ENCODE measurements at regions not wholly inside any gene's neighbourhood (a gene's known extent, or its start where the extent isn't known, plus 50 kb on each side); places are given as distances from the start of the nearest gene placed in this dataset.

DNA sequence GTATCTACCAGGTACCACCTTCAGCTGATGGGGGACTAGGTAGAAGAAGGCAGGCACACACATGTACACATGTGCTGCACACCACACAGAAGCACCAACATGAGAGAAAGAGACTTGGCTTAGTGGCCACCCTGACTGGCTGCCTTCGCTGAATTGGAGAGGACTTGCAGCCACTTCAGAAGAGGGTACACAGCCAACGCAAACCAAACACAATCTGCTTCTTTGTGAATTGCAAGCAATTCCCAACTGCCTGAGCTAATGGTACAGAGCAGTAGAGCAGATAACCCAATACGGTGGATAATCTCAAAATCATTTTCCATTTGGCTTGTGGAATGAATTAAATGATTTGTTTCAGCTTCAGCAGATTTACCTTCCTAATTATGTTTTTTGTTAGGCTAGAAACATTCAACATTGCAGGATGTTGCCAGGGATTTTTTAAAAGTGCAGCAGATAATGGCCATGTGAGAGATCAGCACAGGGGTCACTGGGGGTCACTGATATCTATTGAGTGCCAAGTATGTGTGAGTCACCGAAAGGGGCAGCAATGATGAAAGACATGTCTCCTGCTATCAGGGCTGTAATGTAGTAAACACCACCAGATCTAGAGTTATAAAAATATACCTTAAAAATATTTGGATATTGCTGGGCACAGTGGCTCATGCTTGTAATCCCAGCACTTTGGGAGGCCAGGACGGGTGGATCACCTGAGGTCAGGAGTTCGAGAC, 652.6 kb downstream of the BCL11A start:
- no peak for DNase-seq

- DNase-seq: no peak
Observed at GRCh38 chr2:59899692-59900091, 653.8 kb downstream of the BCL11A start.

DNA sequence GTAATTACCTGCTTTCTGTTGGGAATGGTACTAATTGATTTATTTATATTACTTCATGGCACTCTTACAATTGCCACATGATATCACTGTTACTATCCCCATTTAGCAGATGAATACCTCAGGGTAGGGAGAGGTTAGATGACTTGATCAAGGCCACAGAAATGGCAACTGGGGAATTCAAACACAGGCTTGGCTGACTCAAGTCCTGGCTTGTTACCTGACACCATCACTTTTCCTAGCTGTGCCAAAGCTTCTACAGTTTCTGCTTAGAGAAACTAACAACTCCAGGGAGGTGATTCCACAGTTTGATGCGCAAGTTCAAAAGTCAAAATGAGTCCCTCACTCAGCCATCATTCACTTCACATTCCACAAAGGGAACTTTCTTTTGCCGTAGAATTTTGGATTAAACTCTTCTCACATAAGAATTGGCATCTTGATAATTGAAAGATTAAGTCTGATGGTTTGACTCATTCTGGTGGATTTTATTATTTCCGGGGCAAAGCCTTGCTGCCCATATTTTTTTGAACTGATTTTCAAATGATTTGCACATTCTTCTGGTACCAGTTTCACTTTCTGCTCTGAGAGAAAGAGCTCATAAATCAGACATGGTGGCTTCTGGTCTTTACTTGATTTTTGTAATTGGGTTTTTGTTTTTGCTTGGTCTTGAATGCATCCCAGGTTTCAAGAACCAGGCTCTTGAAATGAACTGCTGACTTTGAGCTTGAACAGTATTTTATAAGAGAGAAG, 656.8 kb downstream of the BCL11A start:
- DNase-seq: no peak

DNA sequence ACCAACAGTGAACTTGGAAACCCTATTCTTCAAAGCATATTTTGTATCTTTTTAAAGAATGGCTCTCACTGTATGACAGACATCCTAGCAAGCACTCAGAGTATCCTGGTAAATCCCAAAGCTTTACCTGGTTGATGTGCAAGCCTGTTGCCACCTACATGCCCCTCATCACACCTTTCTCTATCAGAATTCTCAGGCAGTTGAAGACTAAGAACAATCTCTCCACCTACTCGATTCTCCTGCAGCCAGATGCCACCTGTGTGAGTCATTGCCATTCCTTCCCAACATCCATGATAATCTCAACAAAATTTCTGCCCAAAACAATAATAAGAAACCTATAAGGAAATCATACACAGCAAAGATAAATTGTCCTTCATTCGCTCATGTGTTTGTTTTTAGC, 659.8 kb downstream of the BCL11A start:
- no peak for DNase-seq

- no peak for DNase-seq
Observed at GRCh38 chr2:59892398-59892797, 661.1 kb downstream of the BCL11A start.

GRCh38 chr2:59889305-59889704, 664.1 kb downstream of the BCL11A start:
- no peak for DNase-seq

DNA sequence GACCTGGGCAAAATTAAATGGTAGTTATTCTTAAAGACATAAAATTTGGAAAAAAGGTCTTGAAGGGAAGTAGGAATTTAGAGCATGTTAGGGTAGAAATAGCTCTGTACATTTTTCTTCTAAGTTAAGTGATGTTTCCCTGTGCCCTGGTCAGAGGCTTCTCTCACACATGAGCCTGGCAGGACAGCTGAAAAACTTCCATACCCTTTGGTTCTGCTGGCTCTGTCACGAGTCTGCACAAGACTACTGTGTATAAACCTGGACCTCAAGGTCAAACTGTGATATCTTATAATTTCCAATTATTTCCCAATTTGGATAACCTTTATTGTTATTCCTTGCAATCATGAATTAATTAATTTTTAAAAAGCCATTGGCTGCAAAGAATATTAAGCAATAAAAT, 664.7 kb downstream of the BCL11A start:
- DNase-seq: no peak

DNA sequence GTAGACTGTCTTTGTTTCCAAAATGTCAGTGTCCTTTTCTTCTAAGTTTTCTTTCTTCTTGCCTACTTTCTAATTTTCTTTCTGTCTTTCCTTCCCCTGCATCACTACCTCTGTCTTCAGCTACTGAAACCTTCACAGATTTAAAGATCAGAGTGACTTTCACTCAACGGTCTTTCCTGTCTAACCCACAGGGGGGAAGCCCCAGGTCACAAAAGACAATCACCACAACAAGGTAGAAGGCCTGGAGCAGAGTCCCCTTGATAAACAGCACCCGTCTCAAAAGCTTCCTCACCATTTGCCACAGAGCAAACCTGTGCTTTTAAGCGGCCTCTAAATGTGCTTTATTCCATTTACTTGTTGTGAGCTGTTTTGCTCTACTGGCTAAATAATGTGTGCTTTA, 665.4 kb downstream of the BCL11A start:
- peak; percentile 72 for DNase-seq

GRCh38 chr2:59887366-59887765, 666.1 kb downstream of the BCL11A start:
- DNase-seq: no peak

- DNase-seq: no peak
Observed at GRCh38 chr2:59886759-59887158, 666.7 kb downstream of the BCL11A start.

DNA sequence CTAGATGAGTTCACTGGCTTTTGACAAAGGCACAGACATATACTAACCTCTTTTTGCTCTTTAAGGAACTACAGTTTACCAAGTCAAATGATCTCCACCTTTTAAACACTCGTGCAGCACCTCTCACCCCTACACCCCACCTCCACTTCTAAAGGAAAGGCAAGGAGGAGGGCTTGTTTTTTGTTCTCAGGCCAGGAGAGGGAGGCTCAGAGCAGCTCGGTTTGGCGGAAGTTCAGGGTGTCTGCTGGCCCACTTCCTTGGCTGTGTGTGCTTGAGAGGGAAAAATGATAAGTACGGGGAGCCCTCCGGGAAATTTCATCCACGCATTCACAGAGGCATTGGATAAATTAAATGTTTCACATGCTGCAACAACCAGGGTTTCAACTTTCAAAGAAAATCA, 667.9 kb downstream of the BCL11A start:
- DNase-seq: peak; percentile 4

- no peak for DNase-seq
Observed at GRCh38 chr2:59884166-59884565, 669.3 kb downstream of the BCL11A start.

DNA sequence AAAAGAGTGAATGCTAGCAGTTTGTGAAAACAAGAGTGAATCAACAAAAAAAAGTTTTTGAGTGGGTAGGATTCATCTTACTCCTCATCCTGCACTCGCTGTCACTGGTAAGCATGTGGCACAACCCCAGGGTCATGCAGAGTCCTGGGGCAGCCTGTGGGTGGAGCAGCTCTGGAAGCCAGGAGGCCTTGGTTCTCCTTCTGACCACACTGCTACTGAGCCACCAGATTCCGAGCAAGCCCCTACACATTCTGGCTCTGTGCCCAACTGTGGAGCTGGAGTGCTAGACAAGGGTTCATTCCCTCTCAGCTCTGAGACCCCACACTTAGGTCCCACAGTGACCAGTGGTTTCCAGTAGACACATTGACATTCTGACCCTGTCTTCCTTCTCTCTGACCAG, 670.6 kb downstream of the BCL11A start:
- DNase-seq: no peak

DNA sequence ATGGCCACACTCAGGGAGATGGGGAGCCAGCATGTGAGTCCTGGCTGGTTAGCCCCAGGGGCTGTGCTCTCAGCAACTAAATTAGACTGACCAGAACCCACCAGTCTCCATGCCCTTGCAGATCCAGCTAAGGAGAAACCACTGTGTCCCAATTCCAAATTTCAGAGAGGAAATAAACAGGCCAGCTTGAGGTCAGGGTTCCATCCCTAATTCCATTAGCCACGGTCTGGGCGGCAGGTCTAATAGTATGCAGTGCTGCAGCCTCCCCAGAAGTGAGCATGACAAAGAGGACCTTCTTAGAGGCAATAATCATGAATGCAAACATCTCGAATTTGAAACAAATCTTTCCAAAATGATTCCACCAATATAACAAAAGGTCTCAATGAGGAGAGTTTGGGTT, 671.2 kb downstream of the BCL11A start:
- DNase-seq: no peak

GRCh38 chr2:59881218-59881617, 672.2 kb downstream of the BCL11A start:
- no peak for DNase-seq

DNA sequence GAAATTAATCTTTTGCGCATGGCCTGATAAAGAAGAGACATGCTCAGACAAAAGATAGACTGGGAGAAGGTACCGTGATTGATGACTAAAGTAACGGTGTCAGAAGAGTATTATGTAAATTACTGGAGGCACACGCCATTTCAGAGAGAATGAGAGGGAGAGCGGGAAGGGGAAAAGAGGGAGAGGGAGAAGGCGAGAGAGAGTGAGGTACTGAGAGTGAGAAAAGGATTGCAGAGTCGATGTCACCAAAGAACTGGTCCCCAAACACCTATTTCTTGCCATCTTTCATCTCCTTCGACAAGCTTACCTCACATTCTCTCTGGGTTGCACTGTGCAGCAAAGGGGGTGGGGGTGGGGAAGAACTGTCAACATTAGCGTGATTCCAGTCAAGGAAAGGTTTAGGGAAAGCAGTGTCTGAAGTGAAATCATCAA, 673.7 kb downstream of the BCL11A start:
- DNase-seq: no peak

GRCh38 chr2:59875836-59876235, 677.6 kb downstream of the BCL11A start:
- no peak for DNase-seq

DNA sequence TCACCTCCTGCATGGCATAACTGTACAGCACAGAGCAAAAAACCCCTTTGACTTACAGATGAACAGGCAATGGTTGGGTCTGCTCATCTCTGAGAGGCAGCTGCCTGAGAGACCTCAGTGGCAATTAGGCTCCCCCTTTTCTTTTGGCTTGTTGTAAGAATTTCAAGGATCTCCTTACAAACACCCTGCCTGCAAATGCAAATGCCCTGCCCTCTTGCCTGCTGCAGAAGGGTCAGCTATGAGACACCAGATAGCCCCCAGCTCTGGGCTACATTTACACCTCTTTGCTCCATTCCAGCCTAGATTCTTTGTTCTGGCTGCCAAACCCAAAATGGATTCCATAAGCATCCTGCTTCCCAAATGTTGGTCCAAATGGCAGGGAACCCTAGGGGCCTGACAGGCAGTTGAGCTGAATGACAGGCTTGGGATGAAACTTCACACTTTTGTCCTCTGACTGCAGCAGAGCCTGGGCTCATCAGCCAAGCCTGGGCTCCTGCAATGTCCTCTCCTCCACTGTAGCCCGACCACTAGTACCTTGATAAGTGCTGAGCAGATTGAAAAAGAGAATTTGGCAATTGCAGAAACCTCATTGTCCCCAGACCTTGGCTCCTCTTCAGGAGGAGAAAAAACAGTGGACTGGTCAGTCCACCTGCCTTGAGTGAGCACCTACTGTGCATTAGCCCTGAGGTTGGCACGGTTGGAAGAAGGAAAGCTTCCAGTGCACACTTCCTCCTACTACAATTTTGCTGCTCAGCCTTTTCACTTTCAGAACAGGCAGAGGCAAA, 678.3 kb downstream of the BCL11A start:
- DNase-seq: no peak

DNA sequence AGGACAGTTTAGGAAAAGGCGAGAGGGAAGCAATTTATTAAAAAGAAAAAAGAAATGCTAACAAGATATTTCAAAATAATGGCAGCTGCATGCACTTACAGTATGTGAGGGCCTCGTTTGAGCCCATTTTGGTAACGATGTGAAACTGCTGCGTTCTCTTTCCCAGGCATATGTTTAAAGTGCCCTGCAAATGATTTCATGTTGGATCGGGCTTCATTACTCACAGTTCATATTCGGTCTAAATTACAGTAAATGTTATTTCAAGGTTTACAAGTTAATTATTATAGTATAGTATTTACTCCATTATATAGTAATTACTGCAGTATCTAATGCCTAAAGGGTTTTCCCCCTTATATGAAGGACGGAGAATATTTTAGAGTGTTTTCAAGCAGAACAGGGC, 679.1 kb downstream of the BCL11A start:
- DNase-seq: no peak

DNA sequence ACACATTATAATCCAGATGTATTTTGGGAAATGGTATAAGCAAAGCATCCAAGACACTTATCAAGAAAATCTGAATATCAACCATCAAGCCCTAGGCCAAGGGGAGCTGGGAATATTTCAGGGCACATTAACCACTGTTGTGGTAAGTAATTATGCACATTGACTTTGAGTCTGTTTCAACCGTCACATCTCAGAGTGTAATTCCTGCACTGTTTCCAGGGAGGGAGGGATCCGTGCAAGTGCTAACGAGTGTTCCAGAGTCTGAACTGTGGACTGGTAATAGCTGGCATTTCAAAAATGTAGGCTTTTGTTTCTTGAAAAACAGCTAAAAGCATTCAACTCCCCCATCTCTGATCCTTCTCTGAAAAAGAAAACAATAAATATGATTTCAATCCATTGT, 681.6 kb downstream of the BCL11A start:
- no peak for DNase-seq

- DNase-seq: no peak
Observed at GRCh38 chr2:59868981-59869380, 684.5 kb downstream of the BCL11A start.

GRCh38 chr2:59866436-59866835, 687.0 kb downstream of the BCL11A start:
- DNase-seq: no peak

- DNase-seq: no peak
Observed at GRCh38 chr2:59858540-59858939, 694.9 kb downstream of the BCL11A start.

GRCh38 chr2:59857109-59857508, 696.3 kb downstream of the BCL11A start:
- no peak for DNase-seq
